H1 (cell line): ENCODE measurements at regions not wholly inside any gene's neighbourhood (a gene's known extent, or its start where the extent isn't known, plus 50 kb on each side); places are given as distances from the start of the nearest gene placed in this dataset.

Experiments used
- RAD21 ChIP-seq, 2 experiments: IDR thresholded peaks in 1 of 2; conservative IDR thresholded peaks in 1 of 2; 2 replicates each; pipeline ENCODE4 v1.6.1; 2011; ENCODE audit warnings: low read depth in 2 of 2, low read length in 2 of 2, improper control_type of control experiment in 1 of 2, inconsistent platforms in 1 of 2, mild to moderate bottlenecking in 1 of 2, moderate library complexity in 1 of 2

DNA sequence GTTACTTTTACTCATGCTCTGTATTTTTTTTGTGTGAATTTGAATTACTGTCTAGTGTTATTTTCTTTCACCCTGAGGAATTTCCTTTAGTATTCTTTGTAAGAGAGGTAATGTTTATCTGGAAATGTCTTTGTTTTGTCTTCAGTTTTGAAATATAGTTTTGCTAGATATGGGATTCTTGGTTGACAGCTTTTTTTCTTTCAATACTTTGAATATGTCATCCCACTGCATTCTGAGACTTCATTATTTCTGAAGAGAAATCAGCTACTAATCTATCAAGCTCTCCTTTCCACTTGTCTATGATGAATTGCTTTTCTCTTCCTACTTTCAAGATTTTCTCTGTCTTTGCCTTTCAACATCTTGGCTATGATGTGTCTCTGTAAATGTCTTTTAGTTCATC lies 217.0 kb upstream of the CASK start (continued):
- no peak for TF ChIP-seq RAD21 (IDR thresholded peaks at IDR 0.05 in 1 of 2, conservative IDR thresholded peaks at IDR 0.05 in 1 of 2; ENCODE audit: low read depth in 2 of 2, low read length in 2 of 2)
